22Rv1 (cell line): ENCODE measurements at regions not wholly inside any gene's neighbourhood (a gene's known extent, or its start where the extent isn't known, plus 50 kb on each side); places are given as distances from the start of the nearest gene placed in this dataset.

Experiments
- H3K27ac ChIP-seq: fragments of 450-650 bp; 2 replicates; pipeline ENCODE4 v1.5.1; 2017
- CTCF ChIP-seq: fragments of 450-650 bp; IDR thresholded peaks from 2 replicates; pipeline ENCODE4 v1.5.1; 2017; ENCODE audit warnings: mild to moderate bottlenecking
- ZFX ChIP-seq: fragments of 450-650 bp; IDR thresholded peaks from 2 replicates; pipeline ENCODE4 v1.6.1; 2017; ENCODE audit warnings: antibody characterized with exemption, borderline replicate concordance

- no peak overlapping the region for H3K27ac ChIP-seq
- no peak for TF ChIP-seq CTCF
- TF ChIP-seq ZFX = no peak
Observed at GRCh38 chr12:89187507-89187906, 164.8 kb downstream of the DUSP6 start.

GRCh38 chr12:89185889-89186288 is 166.4 kb downstream of the DUSP6 start:
- no peak overlapping the region for H3K27ac ChIP-seq
- TF ChIP-seq CTCF (no peak), ZFX (no peak)

GRCh38 chr12:89185181-89185580 is 167.1 kb downstream of the DUSP6 start:
- no peak overlapping the region for H3K27ac ChIP-seq
- no peak for TF ChIP-seq ZFX
- no peak for TF ChIP-seq CTCF

- H3K27ac ChIP-seq = no peak overlapping the region
- no peak for TF ChIP-seq ZFX
Observed at GRCh38 chr12:89183985-89184435, 168.3 kb downstream of the DUSP6 start.

- no peak for TF ChIP-seq CTCF
- TF ChIP-seq ZFX = no peak
- H3K27ac ChIP-seq = no peak overlapping the region
Observed at GRCh38 chr12:89181271-89181920, 170.9 kb downstream of the DUSP6 start.

- TF ChIP-seq ZFX (no peak), CTCF (no peak)
- H3K27ac ChIP-seq = no peak overlapping the region
Observed at GRCh38 chr12:89180496-89180895, 171.8 kb downstream of the DUSP6 start.

GRCh38 chr12:89179983-89180382 is 172.3 kb downstream of the DUSP6 start:
- no peak for TF ChIP-seq CTCF
- no peak for TF ChIP-seq ZFX
- no peak overlapping the region for H3K27ac ChIP-seq

GRCh38 chr12:89179245-89179644 is 173.1 kb downstream of the DUSP6 start:
- TF ChIP-seq ZFX (no peak), CTCF (no peak)
- no peak overlapping the region for H3K27ac ChIP-seq
